Femur (tissue), 1 donor: ENCODE measurements at regions not wholly inside any gene's neighbourhood (a gene's known extent, or its start where the extent isn't known, plus 50 kb on each side); places are given as distances from the start of the nearest gene placed in this dataset.
"Not testable (repeated sequence)": the region's sequence is repeated elsewhere in the genome, so short reads cannot be mapped to it uniquely, and the experiment has no call there.

Source experiments
- DNase-seq: peaks from one replicate; pipeline ENCODE4 v3.0.0-alpha.2; 2017

GRCh38 chr5:27158171-27158570 is 119.8 kb upstream of the CDH9 start:
- DNase-seq = no peak

- no peak for DNase-seq
These were observed 106.1 kb upstream of the CDH9 start for GRCh38 chr5:27144456-27144855.

DNA sequence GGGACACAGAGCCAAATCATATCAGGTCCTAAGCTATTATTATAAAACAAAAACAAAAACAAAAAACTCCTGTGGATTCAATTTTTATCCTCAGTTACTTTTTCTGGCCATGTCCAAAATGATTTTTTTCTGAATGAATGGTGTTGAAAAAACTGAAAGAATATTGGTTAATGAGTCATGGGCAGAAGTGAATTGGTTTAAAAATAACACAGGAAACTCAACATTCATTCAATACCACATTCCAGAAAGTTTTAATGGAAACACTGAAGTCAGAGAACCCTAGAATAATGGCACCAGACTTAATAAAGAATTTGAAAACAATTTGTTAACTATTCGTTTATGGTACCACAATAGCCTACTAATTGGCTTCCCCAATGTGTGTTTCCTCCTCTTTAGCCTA is 102.4 kb upstream of the CDH9 start:
- DNase-seq = no peak

DNA sequence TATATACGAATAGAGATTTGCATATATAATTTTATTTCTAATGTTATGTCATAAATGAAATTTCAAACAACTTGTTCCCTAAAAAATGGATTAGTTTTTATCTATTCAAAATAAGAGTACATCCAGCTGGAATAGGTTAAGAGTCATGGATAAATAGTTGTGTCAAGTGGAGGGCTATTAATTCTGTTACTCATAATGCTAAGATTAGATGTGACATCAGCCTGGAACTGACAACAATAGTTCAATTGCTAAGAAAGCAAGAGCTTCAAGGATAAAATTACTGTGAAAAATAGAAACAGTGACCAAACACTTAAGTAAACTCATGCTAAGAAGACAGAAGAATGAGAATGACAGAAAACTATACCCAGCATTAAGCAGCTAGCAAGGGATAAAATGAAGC is 92.2 kb upstream of the CDH9 start:
- no peak for DNase-seq

DNA sequence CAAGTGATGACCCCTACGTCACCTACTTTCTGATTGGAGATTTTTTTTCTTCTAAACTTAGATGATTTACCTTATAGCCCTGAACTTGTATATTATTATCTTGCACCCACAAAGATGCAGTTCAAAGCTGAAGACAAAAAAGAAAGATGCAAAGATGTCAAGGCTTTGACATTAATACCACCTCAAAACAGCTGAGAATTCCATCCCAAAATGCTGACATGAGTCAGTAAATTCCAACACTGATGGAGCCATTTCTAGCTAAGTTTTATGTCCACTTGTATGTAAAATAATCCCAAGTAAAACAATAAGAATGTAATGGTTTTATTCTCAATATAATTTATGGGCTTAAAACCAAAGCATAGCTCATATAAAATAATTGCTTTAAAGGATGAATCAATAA is 91.5 kb upstream of the CDH9 start:
- DNase-seq = no peak

- no peak for DNase-seq
These were observed 87.5 kb upstream of the CDH9 start for GRCh38 chr5:27125856-27126255.

DNA sequence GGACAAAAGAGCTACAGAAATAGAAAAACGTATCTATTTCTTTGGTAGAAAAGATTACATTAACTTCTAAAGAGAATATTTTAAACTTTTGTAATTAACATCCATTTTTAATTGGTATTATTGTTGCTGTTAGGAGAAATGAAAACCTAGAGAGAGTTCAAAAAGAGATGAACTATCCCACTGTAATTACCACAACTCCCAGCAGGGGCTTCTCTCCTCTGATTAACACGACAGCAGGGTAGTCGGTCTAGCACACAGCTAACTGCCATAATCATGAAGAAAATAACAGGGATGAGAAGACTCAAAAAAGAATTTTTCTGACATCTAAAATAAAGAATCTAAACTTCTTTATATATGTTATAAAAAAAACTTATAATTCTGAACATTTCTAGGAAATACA is 86.2 kb upstream of the CDH9 start:
- no peak for DNase-seq

- DNase-seq = not testable (repeated sequence)
These were observed 81.4 kb upstream of the CDH9 start for GRCh38 chr5:27119736-27120321.

DNA sequence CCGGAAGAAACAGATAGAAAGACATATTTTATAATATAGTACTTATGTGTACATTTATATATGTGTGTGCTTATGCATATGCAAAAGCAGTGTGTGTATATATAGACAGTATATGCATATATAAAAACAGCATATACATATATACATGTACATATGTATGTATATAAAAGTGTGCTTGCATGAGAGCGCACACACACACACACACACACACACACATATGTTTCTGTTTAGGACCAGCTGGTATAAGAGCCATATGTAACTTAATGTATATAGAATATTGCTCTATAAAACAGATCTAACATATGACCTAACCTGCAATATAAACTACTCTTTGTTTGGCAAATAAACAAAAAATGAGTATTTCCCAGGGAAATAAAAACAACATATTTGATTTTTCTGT is 65.1 kb upstream of the CDH9 start:
- DNase-seq = no peak

DNA sequence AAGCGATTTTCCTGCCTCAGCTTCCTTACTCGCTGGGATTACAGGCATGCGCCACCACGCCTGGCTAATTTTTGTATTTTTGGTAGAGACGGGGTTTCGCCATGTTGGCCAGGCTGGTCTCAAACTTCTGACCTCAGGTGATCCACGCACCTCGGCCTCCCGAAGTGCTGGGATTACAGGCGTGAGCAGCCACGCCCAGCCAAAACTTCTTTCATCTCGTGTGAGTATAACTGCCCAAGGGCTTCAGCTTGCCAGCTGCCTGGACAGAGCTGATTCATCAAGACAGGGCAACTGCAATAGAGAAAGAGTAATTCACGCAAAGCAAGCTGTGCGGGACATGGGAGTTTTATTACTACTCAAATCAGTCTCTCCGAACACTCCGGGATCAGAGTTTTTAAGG is 57.4 kb upstream of the CDH9 start:
- DNase-seq = not testable (repeated sequence)

- DNase-seq = no peak
These were observed 54.9 kb upstream of the CDH9 start for GRCh38 chr5:27093279-27093678.

DNA sequence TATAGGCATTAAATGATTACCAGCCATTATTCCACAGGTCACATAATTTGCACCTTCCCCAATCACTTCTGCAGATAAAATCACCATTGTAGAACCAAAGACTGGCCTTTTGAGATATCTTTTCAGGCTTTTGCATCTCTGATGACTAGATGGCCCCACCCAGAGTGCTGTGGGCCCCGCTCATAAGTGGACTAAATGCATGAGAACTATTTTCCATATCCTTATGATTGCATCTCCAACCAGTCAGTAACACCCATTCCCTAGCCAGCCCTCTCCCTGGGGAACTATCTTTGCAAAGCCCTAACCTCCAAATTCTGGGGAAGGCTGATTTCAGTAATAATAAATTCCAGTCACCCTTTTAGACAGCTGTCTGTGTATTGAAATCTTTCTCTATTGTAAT is 53.5 kb upstream of the CDH9 start:
- DNase-seq = no peak

DNA sequence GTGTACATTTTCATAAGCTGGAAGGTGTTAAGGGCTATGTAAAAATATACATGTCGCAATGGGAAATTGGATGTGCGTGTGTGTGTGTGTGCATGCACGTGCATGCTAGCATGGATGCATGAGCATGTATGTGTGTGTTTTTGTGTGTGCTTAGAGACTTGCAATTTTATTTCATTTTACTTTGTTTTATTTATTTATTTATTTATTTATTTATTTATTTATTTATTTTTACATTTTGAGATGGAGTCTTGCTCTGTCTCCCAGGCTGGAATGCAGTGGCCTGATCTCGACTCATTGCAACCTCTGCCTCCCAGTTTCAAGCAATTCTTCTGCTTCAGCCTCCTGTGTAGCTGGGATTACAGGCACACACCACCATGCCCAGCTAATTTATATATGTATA is 50.4 kb upstream of the CDH9 start:
- DNase-seq = not testable (repeated sequence)
